HG03575 (cell line): ENCODE measurements at regions not wholly inside any gene's neighbourhood (a gene's known extent, or its start where the extent isn't known, plus 50 kb on each side); places are given as distances from the start of the nearest gene placed in this dataset.
"Not testable (repeated sequence)": the region's sequence is repeated elsewhere in the genome, so short reads cannot be mapped to it uniquely, and the experiment has no call there.

Source experiments
- ATAC-seq: cut with Tn5 transposase; IDR thresholded peaks from one replicate; pipeline ENCODE4 v1.9.1; 2021; ENCODE audit not compliant: unreplicated experiment, insufficient number of reproducible peaks, low FRiP score; ENCODE audit errors: extremely low read depth

- ATAC-seq = no peak
Measured at GRCh38 chr7:91503934-91504555, 239.8 kb downstream of the FZD1 start.

- ATAC-seq = no peak
Measured at GRCh38 chr7:91504919-91505318, 240.7 kb downstream of the FZD1 start.

- not testable (repeated sequence) for ATAC-seq
Measured at GRCh38 chr7:91506966-91507365, 242.7 kb downstream of the FZD1 start.

- ATAC-seq = not testable (repeated sequence)
Measured at GRCh38 chr7:91511861-91512260, 247.6 kb downstream of the FZD1 start.

- ATAC-seq = no peak
Measured at GRCh38 chr7:91512958-91513357, 248.7 kb downstream of the FZD1 start.

GRCh38 chr7:91514591-91514990 is 250.4 kb downstream of the FZD1 start:
- ATAC-seq = no peak

- ATAC-seq = no peak
Measured at GRCh38 chr7:91515961-91516360, 251.7 kb downstream of the FZD1 start.

- no peak for ATAC-seq
Measured at GRCh38 chr7:91517201-91517785, 253.1 kb downstream of the FZD1 start.

- no peak for ATAC-seq
Measured at GRCh38 chr7:91518058-91518457, 253.8 kb downstream of the FZD1 start.

GRCh38 chr7:91519241-91520158 is 255.3 kb downstream of the FZD1 start:
- ATAC-seq = no peak

GRCh38 chr7:91520645-91521044 is 256.4 kb downstream of the FZD1 start:
- ATAC-seq = no peak

GRCh38 chr7:91526404-91526803 is 262.2 kb downstream of the FZD1 start:
- no peak for ATAC-seq

GRCh38 chr7:91527460-91527859 is 263.2 kb downstream of the FZD1 start:
- ATAC-seq = no peak

- no peak for ATAC-seq
Measured at GRCh38 chr7:91533996-91534395, 269.8 kb downstream of the FZD1 start.

- no peak for ATAC-seq
Measured at GRCh38 chr7:91537260-91538152, 273.3 kb downstream of the FZD1 start.

GRCh38 chr7:91541641-91542040 is 277.4 kb downstream of the FZD1 start:
- no peak for ATAC-seq

GRCh38 chr7:91543646-91544045 is 279.4 kb downstream of the FZD1 start:
- ATAC-seq = no peak

- ATAC-seq = no peak
Measured at GRCh38 chr7:91549878-91550277, 285.6 kb downstream of the FZD1 start.

GRCh38 chr7:91550931-91551330 is 286.7 kb downstream of the FZD1 start:
- no peak for ATAC-seq
